ENCODE measurements at regions not wholly inside any gene's neighbourhood (a gene's known extent, or its start where the extent isn't known, plus 50 kb on each side); places are given as distances from the start of the nearest gene placed in this dataset.

DNA sequence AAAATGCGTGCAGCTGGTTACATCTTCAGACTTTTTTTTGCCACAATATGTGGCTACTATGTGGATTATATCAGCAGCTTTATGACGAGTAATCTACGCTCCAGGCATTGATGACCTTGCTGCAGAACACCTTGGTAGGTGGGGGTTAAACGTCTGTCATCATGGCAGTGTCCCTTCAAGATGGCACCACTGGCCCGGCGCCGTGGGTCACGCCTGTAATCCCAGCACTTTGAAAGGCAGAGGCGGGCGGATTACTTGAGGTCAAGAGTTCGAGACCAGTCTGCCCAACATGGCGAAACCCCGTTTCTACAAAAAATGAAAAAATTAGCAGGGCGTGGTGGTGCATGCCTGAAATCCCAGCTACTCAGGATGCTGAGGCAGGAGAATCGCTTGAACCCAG, 177.5 kb downstream of the AEBP2 start:
- Histone ChIP-seq H3K27ac (ENCODE audit: low read depth in 1 of 2, low read length in 2 of 2) (no peak overlapping the region), H3K4me3 (ENCODE audit: low read depth in 1 of 3, low read length in 3 of 3) (no peak overlapping the region), H3K9ac (ENCODE audit: low read depth in 1 of 2, low read length in 2 of 2) (no peak overlapping the region), H3K27me3 (ENCODE audit: control insufficient read depth in 4 of 4, insufficient read depth in 4 of 4, low read length in 3 of 4) (no peaks in the 10 kb centered on the region), H3K36me3 (ENCODE audit: control insufficient read depth in 4 of 4, insufficient read depth in 3 of 4, low read depth in 1 of 4, low read length in 3 of 4) (peaks cover 0 to 2% (median 0%) of the 10 kb centered on the region in 4 donors), H3K9me3 (ENCODE audit: control insufficient read depth in 4 of 4, low read length in 3 of 4) (no peaks in the 10 kb centered on the region), H3K4me1 (ENCODE audit: control insufficient read depth in 4 of 4, insufficient read depth in 4 of 4, low read length in 3 of 4) (peaks cover 0 to 8% (median 0%) of the 10 kb centered on the region in 4 donors)
- TF ChIP-seq FOXA2 (IDR thresholded peaks at IDR 0.05): no peak
- no peak for TF ChIP-seq REST (IDR thresholded peaks at IDR 0.05)
- no peak for TF ChIP-seq JUND (IDR thresholded peaks at IDR 0.05)
- TF ChIP-seq EGR1 (IDR thresholded peaks at IDR 0.05; ENCODE audit: low read depth in 2 of 2): no peak
- TF ChIP-seq CTCF (IDR thresholded peaks at IDR 0.05; ENCODE audit: low read depth, low read length, missing input control): no peak
- TF ChIP-seq RAD21 (IDR thresholded peaks at IDR 0.05): no peak
- TF ChIP-seq, protein P1, sequence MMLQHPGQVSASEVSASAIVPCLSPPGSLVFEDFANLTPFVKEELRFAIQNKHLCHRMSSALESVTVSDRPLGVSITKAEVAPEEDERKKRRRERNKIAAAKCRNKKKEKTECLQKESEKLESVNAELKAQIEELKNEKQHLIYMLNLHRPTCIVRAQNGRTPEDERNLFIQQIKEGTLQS (IDR thresholded peaks at IDR 0.05): no peak
- TF ChIP-seq, protein P2, sequence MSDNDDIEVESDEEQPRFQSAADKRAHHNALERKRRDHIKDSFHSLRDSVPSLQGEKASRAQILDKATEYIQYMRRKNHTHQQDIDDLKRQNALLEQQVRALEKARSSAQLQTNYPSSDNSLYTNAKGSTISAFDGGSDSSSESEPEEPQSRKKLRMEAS (IDR thresholded peaks at IDR 0.05): no peak
- TF ChIP-seq FOXA1 (IDR thresholded peaks at IDR 0.05): no peak
- TF ChIP-seq RXRA (IDR thresholded peaks at IDR 0.05): no peak
- TF ChIP-seq HNF4G (IDR thresholded peaks at IDR 0.05): no peak
- TF ChIP-seq SP1 (IDR thresholded peaks at IDR 0.05): no peak
- no peak for TF ChIP-seq NR2F2 (IDR thresholded peaks at IDR 0.05)
- no peak for TF ChIP-seq YY1 (IDR thresholded peaks at IDR 0.05)
- no peak for TF ChIP-seq TAF1 (conservative IDR thresholded peaks at IDR 0.05)
- no peak for TF ChIP-seq ZBTB33 (IDR thresholded peaks at IDR 0.05)
- no peak for TF ChIP-seq GABPA (IDR thresholded peaks at IDR 0.05 in 1 of 2, conservative IDR thresholded peaks at IDR 0.05 in 1 of 2)
- 97% methylated on average over 15 of the region's 15 CpGs for WGBS
- no peak for DNase-seq (ENCODE audit: low spot score)

DNA sequence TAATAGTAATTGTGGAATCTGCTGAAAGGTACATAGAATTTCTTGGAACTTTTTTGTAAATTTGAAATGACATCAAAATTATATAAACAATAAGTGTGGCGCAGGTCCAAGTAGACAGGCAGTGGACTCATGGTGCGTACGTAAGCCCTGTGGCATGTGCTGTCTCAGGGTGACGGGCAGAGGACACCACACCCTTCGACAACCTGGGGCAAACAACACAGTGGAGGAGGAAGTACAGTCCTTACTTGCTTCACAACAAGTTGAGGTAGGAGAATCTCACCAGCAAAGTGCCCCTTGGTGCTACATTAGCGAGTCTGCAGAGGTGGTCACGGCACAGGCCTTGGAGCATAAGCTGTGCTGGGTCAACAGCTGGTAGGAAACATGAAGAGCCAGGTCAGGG, 180.9 kb downstream of the AEBP2 start:
- no peaks in the 10 kb centered on the region for H3K9me3 ChIP-seq (ENCODE audit: control insufficient read depth in 4 of 4, low read length in 3 of 4)
- peaks cover 0 to 2% (median 0%) of the 10 kb centered on the region in 4 donors for H3K4me1 ChIP-seq (ENCODE audit: control insufficient read depth in 4 of 4, insufficient read depth in 4 of 4, low read length in 3 of 4)
- no peak overlapping the region for H3K9ac ChIP-seq (ENCODE audit: low read depth in 1 of 2, low read length in 2 of 2)
- H3K4me3 ChIP-seq (ENCODE audit: low read depth in 1 of 3, low read length in 3 of 3): no peak overlapping the region
- no peaks in the 10 kb centered on the region for H3K27me3 ChIP-seq (ENCODE audit: control insufficient read depth in 4 of 4, insufficient read depth in 4 of 4, low read length in 3 of 4)
- DNase-seq (ENCODE audit: low spot score): no peak
- H3K27ac ChIP-seq (ENCODE audit: low read depth in 1 of 2, low read length in 2 of 2): no peak overlapping the region
- H3K36me3 ChIP-seq (ENCODE audit: control insufficient read depth in 4 of 4, insufficient read depth in 3 of 4, low read depth in 1 of 4, low read length in 3 of 4): no peaks in the 10 kb centered on the region
- WGBS: 89% methylated on average over 7 of the region's 7 CpGs
- TF ChIP-seq HNF4A (conservative IDR thresholded peaks at IDR 0.05) (no peak), SP1 (IDR thresholded peaks at IDR 0.05) (no peak), RAD21 (IDR thresholded peaks at IDR 0.05) (no peak), HNF4G (IDR thresholded peaks at IDR 0.05) (no peak), FOXA1 (IDR thresholded peaks at IDR 0.05) (no peak), JUND (IDR thresholded peaks at IDR 0.05) (no peak), GABPA (IDR thresholded peaks at IDR 0.05 in 1 of 2, conservative IDR thresholded peaks at IDR 0.05 in 1 of 2) (no peak), YY1 (IDR thresholded peaks at IDR 0.05) (no peak), TAF1 (conservative IDR thresholded peaks at IDR 0.05) (no peak), CTCF (IDR thresholded peaks at IDR 0.05; ENCODE audit: low read depth, low read length, missing input control) (no peak), FOXA2 (IDR thresholded peaks at IDR 0.05) (no peak), NR2F2 (IDR thresholded peaks at IDR 0.05) (no peak), ZBTB33 (IDR thresholded peaks at IDR 0.05) (no peak), RXRA (IDR thresholded peaks at IDR 0.05) (no peak)
- TF ChIP-seq, protein P2 (IDR thresholded peaks at IDR 0.05): no peak
